IMR-90 (cell line): ENCODE measurements at regions not wholly inside any gene's neighbourhood (a gene's known extent, or its start where the extent isn't known, plus 50 kb on each side); places are given as distances from the start of the nearest gene placed in this dataset.
"Not testable (repeated sequence)": the region's sequence is repeated elsewhere in the genome, so short reads cannot be mapped to it uniquely, and the experiment has no call there.

Experiments used
- ATAC-seq: fragments of 200-7000 bp; cut with Tn5 transposase; 2 replicates; pipeline ENCODE4 v1.9.1; 2020; ENCODE audit warnings: low read depth, mild to moderate bottlenecking, moderate library complexity
- BruUV-seq: library from RNA; stranded (reverse); fragments of 400-500 nt; replicated peaks from 2 replicates; lab custom pipeline; 2021; lab: Mats Ljungman, UMichigan
- CTCF ChIA-PET: fragments of 300-600 bp; formaldehyde crosslinking; extraction: SDS; loops from one replicate; lab custom pipeline; 2021; ENCODE audit warnings: antibody characterized with exemption; lab: Yijun Ruan, JAX
- POLR2A ChIA-PET: fragments of 300-600 bp; sonication (Branson Sonifier 250); formaldehyde crosslinking; loops from one replicate; lab custom pipeline; 2022; ENCODE audit warnings: antibody characterized with exemption; ENCODE audit not compliant: unreplicated experiment; lab: Charles Lee
- DNase-seq: peaks from one replicate; pipeline ENCODE4 v3.0.0; 2013
- H2AFZ ChIP-seq: replicated peaks from 2 replicates; pipeline ENCODE3; 2013; ENCODE audit warnings: low read length, mild to moderate bottlenecking; ENCODE audit not compliant: poor library complexity
- H2AK5ac ChIP-seq: 2 replicates; pipeline ENCODE4 v1.6.1; 2013; ENCODE audit warnings: low read depth, low read length, inconsistent platforms
- H2AK9ac ChIP-seq: replicated peaks from 2 replicates; pipeline ENCODE3; 2013; ENCODE audit warnings: mild to moderate bottlenecking, low read depth, low read length, moderate library complexity; ENCODE audit not compliant: poor library complexity
- H2BK120ac ChIP-seq: 2 replicates; pipeline ENCODE4 v1.6.1; 2013; ENCODE audit warnings: low read depth, low read length, inconsistent platforms
- H2BK15ac ChIP-seq: 3 replicates; pipeline ENCODE4 v1.6.1; 2013; ENCODE audit warnings: low read depth, low read length, inconsistent platforms
- H2BK20ac ChIP-seq: 2 replicates; pipeline ENCODE4 v1.6.1; 2013; ENCODE audit warnings: low read depth, mild to moderate bottlenecking, inconsistent platforms, low read length, moderate library complexity
- H2BK5ac ChIP-seq: 2 replicates; pipeline ENCODE4 v1.6.1; 2013; ENCODE audit warnings: mild to moderate bottlenecking, low read depth, low read length, inconsistent platforms; ENCODE audit not compliant: poor library complexity, severe bottlenecking
- H3K14ac ChIP-seq: replicated peaks from 2 replicates; pipeline ENCODE4 v1.6.1; 2013; ENCODE audit warnings: low read depth, low read length, inconsistent platforms
- H3K18ac ChIP-seq: 2 replicates; pipeline ENCODE4 v1.6.1; 2013; ENCODE audit warnings: low read depth, low read length, control low read depth
- H3K23ac ChIP-seq: 2 replicates; pipeline ENCODE4 v1.6.1; 2013; ENCODE audit warnings: low read depth, low read length, inconsistent platforms
- H3K27ac ChIP-seq: 2 replicates; pipeline ENCODE4 v1.5.1; 2013; ENCODE audit warnings: mild to moderate bottlenecking, control low read depth, low read length; ENCODE audit not compliant: insufficient read depth
- H3K27me3 ChIP-seq: 2 replicates; pipeline ENCODE4 v1.6.1; 2013; ENCODE audit warnings: low read length; ENCODE audit not compliant: control insufficient read depth, insufficient read depth
- H3K36me3 ChIP-seq: 2 replicates; pipeline ENCODE4 v1.6.1; 2013; ENCODE audit warnings: low read length, mixed read lengths; ENCODE audit not compliant: control insufficient read depth, insufficient read depth
- H3K4ac ChIP-seq: 2 replicates; pipeline ENCODE4 v1.6.1; 2013; ENCODE audit warnings: low read depth, low read length, inconsistent platforms
- H3K4me1 ChIP-seq: 2 replicates; pipeline ENCODE4 v1.6.1; 2013; ENCODE audit warnings: low read length, mixed read lengths; ENCODE audit not compliant: control insufficient read depth, insufficient read depth
- H3K4me2 ChIP-seq: 2 replicates; pipeline ENCODE4 v1.6.1; 2013; ENCODE audit warnings: low read depth, mild to moderate bottlenecking, control low read depth, low read length, moderate library complexity
- H3K4me3 ChIP-seq: 2 replicates; pipeline ENCODE4 v1.5.1; 2013; ENCODE audit warnings: low read depth, mild to moderate bottlenecking, control low read depth, low read length, moderate library complexity; ENCODE audit not compliant: insufficient read depth
- H3K56ac ChIP-seq: 2 replicates; pipeline ENCODE4 v1.6.1; 2013; ENCODE audit warnings: low read length, inconsistent platforms; ENCODE audit not compliant: insufficient read depth; ENCODE audit errors: extremely low read depth
- H3K79me1 ChIP-seq, 2 experiments: 2 replicates each; pipeline ENCODE4 v1.6.1; 2013; ENCODE audit warnings: low read length in 2 of 2, inconsistent platforms in 1 of 2, low read depth in 1 of 2
- H3K9ac ChIP-seq: 2 replicates; pipeline ENCODE4 v1.6.1; 2013; ENCODE audit warnings: low read depth, low read length, control low read depth
- H3K9me1 ChIP-seq: 2 replicates; pipeline ENCODE4 v1.6.1; 2013; ENCODE audit warnings: low read length, inconsistent platforms; ENCODE audit not compliant: insufficient read depth
- H3K9me3 ChIP-seq: 2 replicates; pipeline ENCODE4 v1.6.1; 2013; ENCODE audit warnings: low read length; ENCODE audit not compliant: control insufficient read depth, insufficient read depth
- H4K20me1 ChIP-seq: 2 replicates; pipeline ENCODE4 v1.6.1; 2013; ENCODE audit warnings: low read length, inconsistent platforms; ENCODE audit not compliant: insufficient read depth
- H4K5ac ChIP-seq: 2 replicates; pipeline ENCODE4 v1.6.1; 2013; ENCODE audit warnings: mild to moderate bottlenecking, low read depth, low read length, control low read depth
- H4K8ac ChIP-seq, 2 experiments: 2 replicates each; pipeline ENCODE4 v1.6.1; 2013; ENCODE audit warnings: low read depth in 2 of 2, low read length in 2 of 2, control low read depth in 1 of 2, inconsistent platforms in 1 of 2
- H4K91ac ChIP-seq: 2 replicates; pipeline ENCODE4 v1.6.1; 2013; ENCODE audit warnings: low read depth, low read length, inconsistent platforms; ENCODE audit not compliant: insufficient read depth
- WGBS, 2 experiments: methylation state at CpG; one replicate each; pipeline versions ENCODE4 v1.1.5 to v1.1.7; 2013; ENCODE audit warnings: missing lambda C conversion rate in 2 of 2; ENCODE audit not compliant: insufficient read length in 1 of 2; ENCODE audit errors: extremely low coverage in 2 of 2; 5-methylcytosine and 5-hydroxymethylcytosine counted together
- dilution Hi-C: fragments of 300-500 bp; cut with HindIII; formaldehyde crosslinking; loops from one replicate; pipeline ENCODE4 v1.14.3; 2018; ENCODE audit warnings: low sequenced_read_pairs; ENCODE audit not compliant: unreplicated experiment
- in situ Hi-C: fragments of 300-500 bp; cut with MboI; formaldehyde crosslinking; loops from 3 replicates; pipeline ENCODE4 v1.14.3; 2019; ENCODE audit warnings: low sequenced_read_pairs, inconsistent platforms, mixed read lengths
- intact Hi-C: fragments of 100-400 bp; cut with micrococcal nuclease; formaldehyde crosslinking; loops from 2 replicates; pipeline ENCODE4 v1.10.0; 2022

- CTCF ChIA-PET, H3K18ac ChIP-seq, H3K27ac ChIP-seq, H3K23ac ChIP-seq, H2AK5ac ChIP-seq, H3K56ac ChIP-seq, in situ Hi-C loops, BruUV-seq, H3K4me1 ChIP-seq, H2AK9ac ChIP-seq, H2BK20ac ChIP-seq, H4K20me1 ChIP-seq, DNase-seq, H3K36me3 ChIP-seq, H3K9ac ChIP-seq, intact Hi-C loops, H4K8ac ChIP-seq, H2BK5ac ChIP-seq, H3K9me1 ChIP-seq, H3K4ac ChIP-seq, H3K27me3 ChIP-seq, H3K14ac ChIP-seq, H2BK15ac ChIP-seq, H4K5ac ChIP-seq, H3K9me3 ChIP-seq, dilution Hi-C loops, ATAC-seq, H2AFZ ChIP-seq, H3K4me3 ChIP-seq, POLR2A ChIA-PET, H3K4me2 ChIP-seq, H4K91ac ChIP-seq, H3K79me1 ChIP-seq, H2BK120ac ChIP-seq: not testable (repeated sequence)
- 26% methylated on average over 2 of the region's 5 CpGs; no CpG with 5 or more reads in 1 of the 2 experiments for WGBS, 2 experiments
Measured at GRCh38 chrX:108903831-108904230, 167.5 kb upstream of the IRS4 start.
